CD4-positive, CD25-positive, alpha-beta regulatory T cell (primary cell): ENCODE measurements at regions not wholly inside any gene's neighbourhood (a gene's known extent, or its start where the extent isn't known, plus 50 kb on each side); places are given as distances from the start of the nearest gene placed in this dataset.
A peak's percentile ranks its signal among the peaks of the same experiment; 100 is the strongest.

ENCODE experiments used
- ATAC-seq, 2 donors: fragments of 150-1000 bp; cut with Tn5 transposase; one replicate each; pipeline ENCODE4 v1.10.0; 2021; ENCODE audit warnings: low read depth in 2 of 2, moderate number of reproducible peaks in 2 of 2, moderate library complexity in 1 of 2
- DNase-seq, 3 donors: peaks; one replicate each; pipeline versions ENCODE4 v3.0.0 to v3.0.0-alpha.2; 2012 to 2022; ENCODE audit warnings: mixed read lengths in 1 of 3
- H3K27ac ChIP-seq: one replicate; pipeline ENCODE4 v1.7.0; 2013; ENCODE audit warnings: mild to moderate bottlenecking, low read length; ENCODE audit not compliant: insufficient read depth, poor library complexity, severe bottlenecking
- H3K27me3 ChIP-seq: one replicate; pipeline ENCODE4 v1.7.0; 2013; ENCODE audit warnings: low read length; ENCODE audit not compliant: control insufficient read depth, insufficient read depth
- H3K36me3 ChIP-seq: one replicate; pipeline ENCODE4 v1.7.0; 2013; ENCODE audit warnings: mild to moderate bottlenecking, low read length, moderate library complexity; ENCODE audit not compliant: control insufficient read depth, insufficient read depth
- H3K4me1 ChIP-seq: 2 replicates; pipeline ENCODE4 v1.7.0; 2013; ENCODE audit warnings: mild to moderate bottlenecking, low read length; ENCODE audit not compliant: insufficient read depth, control insufficient read depth, poor library complexity, severe bottlenecking
- H3K4me3 ChIP-seq: one replicate; pipeline ENCODE4 v1.7.0; 2013; ENCODE audit warnings: low read depth, mild to moderate bottlenecking, low read length, moderate library complexity
- H3K9me3 ChIP-seq, 2 experiments: 1 replicate in 1 of 2; 2 replicates in 1 of 2; pipeline ENCODE4 v1.7.0; 2013; ENCODE audit warnings: low read length in 2 of 2, mild to moderate bottlenecking in 1 of 2, moderate library complexity in 1 of 2; ENCODE audit not compliant: control insufficient read depth in 2 of 2
- H3K27ac Mint-ChIP-seq, 3 donors: one replicate each; pipeline ENCODE4 v1.8.0; 2020 to 2022; ENCODE audit warnings: mild to moderate bottlenecking in 3 of 3, mixed read lengths in 3 of 3, moderate library complexity in 2 of 3
- H3K27me3 Mint-ChIP-seq: one replicate; pipeline ENCODE4 v1.8.0; 2022; ENCODE audit warnings: mild to moderate bottlenecking, mixed read lengths
- H3K36me3 Mint-ChIP-seq: one replicate; pipeline ENCODE4 v1.8.0; 2020; ENCODE audit warnings: mixed read lengths
- H3K4me1 Mint-ChIP-seq, 4 donors: one replicate each; pipeline ENCODE4 v1.8.0; 2020 to 2022; ENCODE audit warnings: mixed read lengths in 4 of 4, mild to moderate bottlenecking in 1 of 4
- H3K4me3 Mint-ChIP-seq, 4 donors: one replicate each; pipeline ENCODE4 v1.8.0; 2020 to 2022; ENCODE audit warnings: mild to moderate bottlenecking in 4 of 4, mixed read lengths in 4 of 4, moderate library complexity in 3 of 4
- H3K9me3 Mint-ChIP-seq, 7 donors: one replicate each; pipeline ENCODE4 v1.8.0; 2020 to 2022; ENCODE audit warnings: mixed read lengths in 7 of 7, mild to moderate bottlenecking in 3 of 7, moderate library complexity in 2 of 7

DNA sequence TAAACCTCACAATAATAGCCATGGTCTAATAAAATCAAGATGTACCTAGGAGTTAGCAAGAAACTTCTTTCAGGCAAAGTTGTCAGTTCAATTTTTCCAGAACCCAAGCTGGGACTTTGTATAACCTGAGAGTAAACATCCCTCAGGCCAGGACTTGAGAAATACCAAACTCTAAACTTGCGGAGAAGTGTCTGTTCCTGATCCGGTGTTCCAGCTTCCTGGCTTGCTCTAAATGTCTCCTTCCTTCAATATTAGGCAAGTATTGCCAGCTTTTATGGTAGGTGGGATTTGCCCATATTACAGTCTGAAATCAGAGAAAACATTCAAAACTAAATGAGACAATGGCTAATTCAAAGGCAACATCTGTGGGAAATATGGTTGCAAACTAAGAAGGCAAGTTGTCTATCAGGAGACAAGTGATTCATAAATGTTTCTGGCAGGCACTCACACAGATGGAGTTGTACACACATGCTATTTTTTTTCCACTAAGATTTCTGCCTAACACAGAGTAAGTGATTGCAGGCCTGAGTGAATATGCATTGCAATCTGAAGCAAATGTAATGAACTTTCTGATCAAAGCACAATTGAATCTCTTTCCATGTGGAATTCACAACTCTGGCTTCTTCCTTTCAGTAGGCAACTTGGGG is 88.3 kb upstream of the COL8A1 start:
- H3K4me1 ChIP-seq: no peaks in the 10 kb centered on the region
- Mint-ChIP-seq H3K36me3 (peaks cover 1% of the 10 kb centered on the region), H3K9me3 (peaks cover 0 to 10% (median 5%) of the 10 kb centered on the region in 7 donors), H3K27me3 (no peaks in the 10 kb centered on the region), H3K27ac (no peak overlapping the region), H3K4me3 (no peak overlapping the region), H3K4me1 (peaks cover 0 to 3% (median 0%) of the 10 kb centered on the region in 4 donors)
- DNase-seq: no peak
- no peak for ATAC-seq
- H3K4me3 ChIP-seq: no peak overlapping the region
- no peaks in the 10 kb centered on the region for H3K36me3 ChIP-seq
- no peaks in the 10 kb centered on the region for H3K27me3 ChIP-seq
- H3K9me3 ChIP-seq: no peaks in the 10 kb centered on the region
- H3K27ac ChIP-seq: no peak overlapping the region

DNA sequence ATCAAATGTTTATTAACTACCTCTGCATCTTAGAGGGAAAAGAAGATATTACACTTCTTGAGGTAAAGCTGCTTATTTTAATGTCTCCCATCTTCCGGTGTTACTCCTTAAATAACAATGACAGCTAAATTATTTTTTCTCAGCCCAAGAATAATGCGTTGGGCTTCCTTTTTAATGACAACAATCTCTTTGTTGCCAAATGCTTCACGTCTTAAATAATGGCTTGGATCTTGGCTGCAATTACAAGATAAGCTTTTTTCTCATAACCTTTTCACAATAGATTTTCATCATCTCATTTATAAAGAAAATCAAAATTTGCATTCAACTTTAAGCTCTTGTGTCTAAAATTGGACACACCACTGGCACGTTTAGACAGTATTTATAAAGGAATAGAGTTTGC is 89.2 kb upstream of the COL8A1 start:
- peaks cover 0 to 14% (median 2%) of the 10 kb centered on the region in 7 donors for H3K9me3 Mint-ChIP-seq
- peaks cover 0 to 7% (median 0%) of the 10 kb centered on the region in 4 donors for H3K4me1 Mint-ChIP-seq
- Histone ChIP-seq H3K27ac (no peak overlapping the region), H3K4me3 (no peak overlapping the region), H3K4me1 (no peaks in the 10 kb centered on the region), H3K36me3 (no peaks in the 10 kb centered on the region), H3K27me3 (no peaks in the 10 kb centered on the region), H3K9me3 (no peaks in the 10 kb centered on the region)
- H3K27ac Mint-ChIP-seq: no peak overlapping the region
- H3K36me3 Mint-ChIP-seq: no peaks in the 10 kb centered on the region
- no peak for ATAC-seq
- no peak overlapping the region for H3K4me3 Mint-ChIP-seq
- DNase-seq: no peak
- H3K27me3 Mint-ChIP-seq: no peaks in the 10 kb centered on the region

DNA sequence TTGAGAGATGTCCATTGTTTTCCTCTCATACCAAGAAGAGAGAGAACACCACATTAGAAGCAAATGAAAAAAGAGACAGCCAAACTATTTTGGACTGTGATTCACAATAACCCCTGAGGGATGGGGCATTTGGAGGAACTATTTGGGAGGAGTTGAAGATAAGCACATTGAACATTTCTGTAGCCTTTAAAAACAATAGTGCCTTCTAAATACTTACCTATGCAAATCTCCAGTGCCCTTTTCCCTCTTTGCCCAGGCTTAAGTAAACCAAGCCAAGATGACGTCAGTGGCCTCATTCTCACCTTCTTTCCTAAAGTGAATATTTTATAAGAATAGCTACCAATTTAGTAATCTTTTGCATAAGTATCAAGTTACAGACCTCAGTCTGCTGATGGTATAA is 89.7 kb upstream of the COL8A1 start:
- Mint-ChIP-seq H3K4me1 (peaks cover 0 to 10% (median 0%) of the 10 kb centered on the region in 4 donors), H3K4me3 (peak overlapping the region in 1 of 4 donors; percentile 29), H3K27ac (no peak overlapping the region), H3K36me3 (no peaks in the 10 kb centered on the region), H3K9me3 (peaks cover 0 to 14% (median 2%) of the 10 kb centered on the region in 7 donors), H3K27me3 (no peaks in the 10 kb centered on the region)
- Histone ChIP-seq H3K27me3 (no peaks in the 10 kb centered on the region), H3K9me3 (no peaks in the 10 kb centered on the region), H3K27ac (no peak overlapping the region), H3K36me3 (no peaks in the 10 kb centered on the region), H3K4me3 (no peak overlapping the region), H3K4me1 (no peaks in the 10 kb centered on the region)
- ATAC-seq (no peak), DNase-seq (no peak)

DNA sequence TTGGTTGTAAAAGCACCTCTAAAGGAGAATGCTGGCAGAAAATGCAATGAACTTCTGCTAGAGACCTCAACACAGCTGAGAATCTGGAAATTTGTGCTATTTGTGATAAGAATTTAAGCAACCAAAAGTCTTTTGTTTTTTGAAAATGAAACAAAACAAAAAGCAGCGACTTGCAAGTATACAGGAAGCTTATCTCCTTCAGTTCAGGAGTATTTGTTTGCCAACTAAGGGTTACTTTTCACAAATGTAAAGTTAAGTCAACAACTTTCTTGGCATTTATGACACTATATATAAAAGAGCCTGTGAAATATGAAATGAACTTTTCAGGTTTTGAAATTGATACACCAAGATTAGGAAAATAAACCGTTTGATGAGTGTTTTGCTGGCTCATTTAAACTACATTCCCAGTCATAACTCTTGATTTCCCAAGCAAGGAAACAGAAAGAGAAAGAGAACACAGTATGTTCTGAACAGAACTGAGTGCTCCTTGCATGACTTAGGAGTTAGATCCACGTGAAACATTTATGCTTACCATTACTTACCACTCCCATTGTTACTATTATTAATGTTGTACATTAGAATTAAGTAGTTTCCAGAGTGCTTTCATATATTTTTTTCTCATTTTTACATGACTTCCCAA is 92.3 kb upstream of the COL8A1 start:
- peaks cover 0 to 20% (median 2%) of the 10 kb centered on the region in 4 donors for H3K4me1 Mint-ChIP-seq
- no peak overlapping the region for H3K27ac Mint-ChIP-seq
- no peaks in the 10 kb centered on the region for H3K36me3 ChIP-seq
- no peak overlapping the region for H3K27ac ChIP-seq
- H3K4me1 ChIP-seq: no peaks in the 10 kb centered on the region
- ATAC-seq (no peak), DNase-seq (no peak)
- H3K9me3 ChIP-seq: no peaks in the 10 kb centered on the region
- no peak overlapping the region for H3K4me3 ChIP-seq
- H3K27me3 ChIP-seq: no peaks in the 10 kb centered on the region
- no peaks in the 10 kb centered on the region for H3K36me3 Mint-ChIP-seq
- no peaks in the 10 kb centered on the region for H3K27me3 Mint-ChIP-seq
- H3K4me3 Mint-ChIP-seq: no peak overlapping the region
- peaks cover 0 to 7% (median 1%) of the 10 kb centered on the region in 7 donors for H3K9me3 Mint-ChIP-seq

DNA sequence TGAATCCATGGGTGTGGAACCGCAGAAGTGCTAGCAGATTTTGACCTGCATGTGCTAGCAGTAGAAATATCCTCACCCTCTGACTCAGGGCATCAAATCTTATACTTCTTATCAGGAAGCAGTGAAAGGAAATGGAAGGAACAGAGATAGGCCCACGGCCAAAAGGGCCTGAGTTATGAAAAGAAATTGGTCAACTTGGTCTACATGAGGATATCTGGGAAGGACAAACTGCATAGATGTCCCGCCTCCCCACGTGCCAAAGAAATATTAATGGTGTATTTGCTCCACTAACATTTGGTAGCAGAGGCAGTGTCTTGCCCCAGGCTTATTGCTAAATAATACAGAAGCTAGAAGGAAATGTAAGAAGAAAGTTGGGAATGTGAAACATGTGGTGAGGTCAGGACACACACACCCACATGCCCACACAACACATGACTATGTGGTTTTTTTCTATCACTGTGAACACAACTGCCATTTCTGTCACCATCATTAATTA is 93.6 kb upstream of the COL8A1 start:
- H3K4me3 ChIP-seq: no peak overlapping the region
- Mint-ChIP-seq H3K36me3 (no peaks in the 10 kb centered on the region), H3K4me3 (no peak overlapping the region), H3K4me1 (peaks cover 0 to 21% (median 2%) of the 10 kb centered on the region in 4 donors), H3K27ac (no peak overlapping the region), H3K9me3 (peaks cover 0 to 8% (median 0%) of the 10 kb centered on the region in 7 donors), H3K27me3 (no peaks in the 10 kb centered on the region)
- H3K27me3 ChIP-seq: no peaks in the 10 kb centered on the region
- no peaks in the 10 kb centered on the region for H3K9me3 ChIP-seq
- no peaks in the 10 kb centered on the region for H3K4me1 ChIP-seq
- DNase-seq (no peak), ATAC-seq (no peak)
- H3K36me3 ChIP-seq: no peaks in the 10 kb centered on the region
- no peak overlapping the region for H3K27ac ChIP-seq

DNA sequence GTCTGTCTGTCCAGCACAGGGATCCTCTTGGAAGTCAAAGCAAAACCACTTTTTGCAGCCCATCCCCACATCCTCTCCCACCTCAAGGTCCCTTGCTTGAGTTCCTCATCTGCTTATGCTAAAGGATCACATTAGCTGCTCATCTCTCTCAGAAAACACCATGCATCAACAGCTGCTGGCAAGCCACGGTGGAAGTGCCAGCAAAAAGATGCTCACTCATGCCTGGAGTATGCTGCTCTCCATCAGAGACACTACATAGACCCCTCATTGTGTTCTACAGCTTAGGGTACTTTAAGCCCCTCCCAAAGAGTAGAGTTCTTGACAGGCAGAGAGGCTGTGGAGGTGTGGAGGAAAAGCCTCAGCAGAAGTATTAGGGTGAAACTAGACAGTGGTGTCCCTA is 94.6 kb upstream of the COL8A1 start:
- H3K4me3 Mint-ChIP-seq: no peak overlapping the region
- Histone ChIP-seq H3K4me1 (no peaks in the 10 kb centered on the region), H3K27me3 (no peaks in the 10 kb centered on the region), H3K4me3 (no peak overlapping the region), H3K27ac (no peak overlapping the region), H3K36me3 (no peaks in the 10 kb centered on the region), H3K9me3 (no peaks in the 10 kb centered on the region)
- no peaks in the 10 kb centered on the region for H3K36me3 Mint-ChIP-seq
- H3K27ac Mint-ChIP-seq: peak overlapping the region in 1 of 3 donors; percentile 11
- ATAC-seq (no peak), DNase-seq (no peak)
- peaks cover 0 to 21% (median 2%) of the 10 kb centered on the region in 4 donors for H3K4me1 Mint-ChIP-seq
- H3K9me3 Mint-ChIP-seq: peaks cover 0 to 7% (median 0%) of the 10 kb centered on the region in 7 donors
- H3K27me3 Mint-ChIP-seq: no peaks in the 10 kb centered on the region

DNA sequence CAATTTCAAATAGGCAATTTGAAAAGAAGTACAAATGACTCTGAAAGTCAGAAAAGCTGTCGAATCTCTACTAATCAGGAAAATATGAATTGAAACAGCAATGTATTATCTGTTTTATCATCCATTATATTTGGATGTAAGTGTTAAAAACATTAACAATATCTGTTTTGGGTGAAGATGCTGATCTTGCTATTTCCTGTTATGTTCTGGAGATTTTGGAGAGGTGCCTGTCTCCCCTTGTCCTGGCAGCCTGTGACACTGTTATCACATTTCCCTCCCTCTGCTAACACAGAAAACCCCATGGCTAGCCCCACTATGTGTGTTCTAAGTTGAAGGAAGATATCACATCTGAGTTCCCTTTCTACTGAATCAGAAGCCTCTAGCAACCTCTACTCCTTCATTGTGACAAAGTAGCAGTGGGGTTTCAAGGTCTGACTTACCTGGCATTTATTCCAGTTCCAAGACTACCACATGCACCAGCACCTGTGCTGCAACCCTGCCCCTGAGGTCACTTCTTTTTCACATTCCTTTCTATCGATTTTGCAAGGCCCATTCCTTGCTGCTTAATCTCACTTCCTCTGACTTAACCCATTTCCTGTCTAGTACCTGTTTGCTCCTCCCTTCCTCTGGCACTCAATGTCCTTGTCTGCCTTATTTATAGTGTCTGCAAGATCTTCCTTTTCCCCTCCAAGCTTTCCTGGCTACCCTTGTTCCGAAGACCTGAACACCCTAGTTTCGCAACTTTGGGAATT is 95.5 kb upstream of the COL8A1 start:
- Histone ChIP-seq H3K4me1 (no peaks in the 10 kb centered on the region), H3K27me3 (no peaks in the 10 kb centered on the region), H3K36me3 (no peaks in the 10 kb centered on the region), H3K9me3 (no peaks in the 10 kb centered on the region), H3K4me3 (no peak overlapping the region), H3K27ac (no peak overlapping the region)
- no peaks in the 10 kb centered on the region for H3K36me3 Mint-ChIP-seq
- ATAC-seq: no peak
- peak overlapping the region in 1 of 3 donors; percentile 39 for H3K27ac Mint-ChIP-seq
- H3K27me3 Mint-ChIP-seq: no peaks in the 10 kb centered on the region
- H3K4me3 Mint-ChIP-seq: peak overlapping the region in 2 of 4 donors; percentile 36 to 68
- peaks cover 0 to 21% (median 2%) of the 10 kb centered on the region in 4 donors for H3K4me1 Mint-ChIP-seq
- DNase-seq: peak in 1 of 3 donors; percentile 22
- H3K9me3 Mint-ChIP-seq: peaks cover 0 to 7% (median 0%) of the 10 kb centered on the region in 7 donors
